ENCODE measurements at regions not wholly inside any gene's neighbourhood (a gene's known extent, or its start where the extent isn't known, plus 50 kb on each side); places are given as distances from the start of the nearest gene placed in this dataset.
"Not testable (repeated sequence)": the region's sequence is repeated elsewhere in the genome, so short reads cannot be mapped to it uniquely, and the experiment has no call there.

DNA sequence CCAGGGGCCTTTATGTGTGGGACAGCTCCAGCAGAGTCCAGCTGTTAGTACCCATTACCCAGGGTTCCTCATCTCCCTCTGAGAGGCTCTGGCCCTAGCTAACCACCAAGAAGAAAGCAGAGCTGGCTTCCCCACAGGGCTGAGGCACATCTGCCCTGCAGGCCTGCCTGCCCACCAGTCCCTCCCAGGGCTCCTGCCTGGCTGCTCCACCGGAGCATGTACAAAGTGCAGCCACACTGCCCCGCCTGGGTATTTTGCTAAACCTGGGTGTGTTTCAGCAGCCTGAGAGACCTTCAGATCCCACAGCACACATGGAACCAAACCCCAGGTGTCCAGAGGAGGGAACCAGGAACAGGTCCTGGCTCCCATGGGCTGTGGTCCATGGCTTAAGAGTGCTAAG lies 500.4 kb upstream of the KLHL4 start:
- TF ChIP-seq, protein P1, sequence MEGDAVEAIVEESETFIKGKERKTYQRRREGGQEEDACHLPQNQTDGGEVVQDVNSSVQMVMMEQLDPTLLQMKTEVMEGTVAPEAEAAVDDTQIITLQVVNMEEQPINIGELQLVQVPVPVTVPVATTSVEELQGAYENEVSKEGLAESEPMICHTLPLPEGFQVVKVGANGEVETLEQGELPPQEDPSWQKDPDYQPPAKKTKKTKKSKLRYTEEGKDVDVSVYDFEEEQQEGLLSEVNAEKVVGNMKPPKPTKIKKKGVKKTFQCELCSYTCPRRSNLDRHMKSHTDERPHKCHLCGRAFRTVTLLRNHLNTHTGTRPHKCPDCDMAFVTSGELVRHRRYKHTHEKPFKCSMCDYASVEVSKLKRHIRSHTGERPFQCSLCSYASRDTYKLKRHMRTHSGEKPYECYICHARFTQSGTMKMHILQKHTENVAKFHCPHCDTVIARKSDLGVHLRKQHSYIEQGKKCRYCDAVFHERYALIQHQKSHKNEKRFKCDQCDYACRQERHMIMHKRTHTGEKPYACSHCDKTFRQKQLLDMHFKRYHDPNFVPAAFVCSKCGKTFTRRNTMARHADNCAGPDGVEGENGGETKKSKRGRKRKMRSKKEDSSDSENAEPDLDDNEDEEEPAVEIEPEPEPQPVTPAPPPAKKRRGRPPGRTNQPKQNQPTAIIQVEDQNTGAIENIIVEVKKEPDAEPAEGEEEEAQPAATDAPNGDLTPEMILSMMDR (IDR thresholded peaks at IDR 0.05; ENCODE audit: low read depth, low read length), result no peak
- no peak for DNase-seq (ENCODE audit: extremely low read depth, low read depth)

DNA sequence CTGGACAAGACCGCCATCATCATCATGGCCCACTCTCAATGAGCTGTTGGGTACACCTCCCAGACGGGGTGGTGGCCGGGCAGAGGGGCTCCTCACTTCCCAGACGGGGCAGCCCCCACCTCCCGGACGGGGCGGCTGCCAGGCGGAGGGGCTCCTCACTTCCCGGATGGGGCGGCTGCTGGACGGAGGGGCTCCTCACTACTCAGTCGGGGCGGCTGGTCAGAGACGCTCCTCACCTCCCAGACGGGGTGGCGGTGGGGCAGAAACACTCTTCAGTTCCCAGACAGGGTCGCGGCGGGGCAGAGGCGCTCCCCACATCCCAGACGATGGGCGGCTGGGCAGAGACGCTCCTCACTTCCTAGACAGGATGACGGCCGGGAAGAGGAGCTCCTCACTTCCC lies 484.5 kb upstream of the KLHL4 start:
- not testable (repeated sequence) for DNase-seq (ENCODE audit: extremely low read depth, low read depth)

DNA sequence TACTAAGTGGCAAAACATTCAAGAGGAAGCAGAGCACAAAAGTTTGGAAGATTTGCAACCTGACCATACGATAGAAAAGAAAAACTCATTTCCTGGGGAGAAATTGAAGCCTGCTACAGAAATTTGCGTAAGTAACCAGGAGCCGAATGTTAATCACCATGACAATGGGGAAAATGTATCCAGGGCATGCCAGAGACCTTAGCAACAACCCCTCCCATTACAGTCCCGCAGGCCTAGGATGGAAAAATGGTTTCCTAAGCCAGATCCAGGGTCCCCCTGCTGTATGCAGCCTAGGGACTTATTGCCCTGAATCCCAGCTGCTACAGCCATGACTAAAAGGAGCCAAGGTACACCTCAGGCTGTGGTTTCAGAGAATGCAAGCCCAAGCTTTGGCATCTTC lies 472.2 kb upstream of the KLHL4 start:
- TF ChIP-seq, protein P1 (IDR thresholded peaks at IDR 0.05; ENCODE audit: low read depth, low read length), result no peak
- DNase-seq (ENCODE audit: extremely low read depth, low read depth), result no peak

DNA sequence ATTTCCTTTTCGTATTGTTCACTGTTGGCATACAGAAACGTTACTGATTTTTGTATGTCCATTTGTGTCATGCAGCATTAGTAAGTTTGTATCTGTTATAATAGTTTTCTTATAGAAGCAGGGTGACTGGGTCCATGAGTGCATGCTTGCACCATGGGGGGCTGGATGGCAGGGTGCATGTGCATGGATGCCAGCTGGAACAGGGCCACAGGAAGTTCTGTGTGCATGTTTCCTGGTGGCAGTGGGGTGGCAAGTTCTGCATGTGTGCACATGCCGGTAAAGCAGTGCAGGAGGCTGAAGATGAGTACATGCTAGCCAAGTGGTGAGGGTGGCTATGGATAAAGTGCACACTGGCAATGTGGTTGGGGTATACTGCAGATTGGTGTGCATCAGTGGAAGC lies 468.0 kb upstream of the KLHL4 start:
- TF ChIP-seq, protein P1 (IDR thresholded peaks at IDR 0.05; ENCODE audit: low read depth, low read length), result no peak
- DNase-seq (ENCODE audit: extremely low read depth, low read depth), result no peak

DNA sequence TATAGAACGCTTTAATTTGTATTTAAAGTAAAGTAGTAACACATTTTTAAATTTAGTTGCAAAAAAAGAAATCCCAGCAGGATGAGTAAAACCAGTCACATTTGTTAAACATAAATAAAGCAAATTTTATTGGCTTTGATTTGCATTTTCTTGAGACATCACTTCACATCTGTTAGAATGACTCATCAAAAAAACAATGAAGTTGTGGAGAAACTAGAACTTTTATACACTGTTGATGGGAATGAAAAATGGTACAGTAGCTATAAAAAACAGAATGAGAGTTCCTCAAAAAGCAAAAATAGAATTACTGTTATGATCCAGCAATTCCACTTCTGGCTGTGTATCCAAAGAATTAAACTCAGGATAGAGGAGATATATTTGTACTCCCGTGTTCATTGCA lies 454.0 kb upstream of the KLHL4 start:
- TF ChIP-seq, protein P1 (IDR thresholded peaks at IDR 0.05; ENCODE audit: low read depth, low read length), result no peak
- DNase-seq (ENCODE audit: extremely low read depth, low read depth), result no peak

DNA sequence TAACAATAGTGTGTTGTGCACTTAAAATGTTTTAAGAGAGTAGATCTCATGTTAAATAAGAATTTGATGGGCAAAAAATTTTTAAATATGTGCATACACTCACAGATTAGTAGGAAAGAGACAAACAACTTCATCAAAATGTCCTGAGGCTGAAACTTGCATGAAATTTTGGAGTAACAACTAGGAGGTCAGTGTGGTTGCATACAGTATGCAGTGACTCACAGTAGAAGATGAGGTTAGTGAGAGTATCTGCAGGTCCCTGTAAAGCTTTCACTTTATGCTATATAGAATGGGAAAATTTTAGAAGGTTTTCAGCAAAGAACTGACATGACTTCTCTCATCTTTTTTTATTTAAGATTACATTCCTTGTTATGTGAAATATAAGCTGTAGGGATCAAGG lies 453.1 kb upstream of the KLHL4 start:
- DNase-seq (ENCODE audit: extremely low read depth, low read depth), result no peak
- TF ChIP-seq, protein P1 (IDR thresholded peaks at IDR 0.05; ENCODE audit: low read depth, low read length), result no peak

DNA sequence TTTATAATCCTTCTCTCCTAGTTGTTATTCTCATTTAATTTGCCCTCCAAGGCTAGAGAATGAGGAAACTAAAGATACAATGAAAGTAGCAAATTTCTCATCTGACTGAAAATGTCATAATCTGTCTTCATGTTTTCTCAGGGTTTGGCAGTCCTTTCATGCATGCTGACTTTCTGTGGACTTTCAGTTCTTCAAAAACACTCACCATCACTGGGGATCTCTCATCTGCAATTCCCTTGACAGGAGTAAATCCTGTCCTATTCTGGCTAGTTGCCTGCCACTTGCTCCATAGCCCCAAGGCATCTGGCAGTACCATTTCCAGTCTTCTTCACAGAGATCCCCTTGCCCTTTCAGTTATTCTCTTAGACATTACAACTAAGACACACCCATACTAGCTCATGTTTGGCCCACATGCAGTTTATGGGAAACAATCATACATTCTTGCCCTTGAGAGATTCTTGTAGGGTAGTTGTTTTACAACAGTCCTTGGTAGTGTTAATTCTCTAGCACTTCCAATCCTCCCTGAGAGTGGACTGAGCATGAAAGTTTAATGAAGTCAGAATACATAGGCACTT lies 449.7 kb upstream of the KLHL4 start:
- TF ChIP-seq, protein P1 (IDR thresholded peaks at IDR 0.05; ENCODE audit: low read depth, low read length), result no peak
- DNase-seq (ENCODE audit: extremely low read depth, low read depth), result no peak

DNA sequence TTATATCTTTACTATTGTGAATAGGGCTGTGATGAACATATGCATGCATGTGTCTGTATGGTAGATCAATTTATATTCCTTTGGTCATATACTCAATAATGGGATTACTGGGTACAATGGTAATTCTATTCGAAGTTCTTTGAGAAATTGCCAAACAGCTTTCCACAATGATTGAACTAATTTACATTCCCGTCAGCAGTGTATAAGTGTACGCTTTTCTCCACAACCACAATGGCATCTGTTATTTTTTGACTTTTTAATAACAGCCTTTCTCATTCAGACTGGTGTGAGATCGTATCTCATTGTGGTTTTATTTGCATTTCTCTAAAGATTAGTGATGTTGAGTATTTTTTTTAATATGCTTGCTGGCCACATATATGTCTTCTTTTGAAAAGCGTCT lies 439.4 kb upstream of the KLHL4 start:
- TF ChIP-seq, protein P1 (IDR thresholded peaks at IDR 0.05; ENCODE audit: low read depth, low read length), result no peak

More for the DNA sequence above, 439.4 kb upstream of the KLHL4 start:
- DNase-seq (ENCODE audit: extremely low read depth, low read depth), result no peak

Measured in AG09319 (cell line).